Left kidney (tissue), 1 donor: ENCODE measurements at regions not wholly inside any gene's neighbourhood (a gene's known extent, or its start where the extent isn't known, plus 50 kb on each side); places are given as distances from the start of the nearest gene placed in this dataset.
A peak's percentile ranks its signal among the peaks of the same experiment; 100 is the strongest.
"Not testable (repeated sequence)": the region's sequence is repeated elsewhere in the genome, so short reads cannot be mapped to it uniquely, and the experiment has no call there.

Experiments used
- DNase-seq: peaks from one replicate; pipeline ENCODE4 v3.0.0-alpha.2; 2013

DNA sequence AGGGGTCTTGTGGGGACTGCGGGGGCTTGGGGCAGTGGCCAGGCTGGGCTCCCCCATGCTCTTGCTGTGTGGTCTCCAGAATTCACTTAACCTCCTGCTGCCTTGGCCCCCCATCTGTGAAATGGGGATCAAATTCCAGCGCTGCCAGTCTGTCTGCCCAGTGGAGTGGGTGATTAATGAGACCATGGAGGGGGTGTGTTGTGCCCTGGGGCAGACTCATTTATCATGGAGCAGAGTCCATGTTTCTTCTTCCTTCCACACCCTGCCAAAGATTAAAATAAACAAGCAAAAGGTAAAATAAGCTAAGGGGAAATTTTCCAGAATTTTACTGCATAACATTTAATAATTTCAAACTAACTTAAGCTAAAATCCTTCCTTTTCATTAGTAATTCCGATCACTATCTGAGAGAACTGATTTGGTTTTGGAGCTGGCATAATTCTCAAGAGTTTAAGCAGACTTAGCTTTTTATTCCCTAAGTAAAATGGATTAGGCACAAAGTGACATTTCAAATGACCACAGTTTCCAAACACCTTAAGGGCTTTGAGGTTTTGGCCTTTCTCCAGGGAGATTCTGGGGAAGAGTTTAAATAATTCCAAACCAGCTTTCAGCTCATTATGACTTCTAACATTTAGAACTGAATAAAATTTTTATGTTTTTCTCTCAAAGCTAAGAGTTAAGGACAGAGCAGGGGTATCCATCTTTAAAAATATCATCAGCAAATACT lies 211.9 kb downstream of the CXCL12 start:
- peak; percentile 29 for DNase-seq

DNA sequence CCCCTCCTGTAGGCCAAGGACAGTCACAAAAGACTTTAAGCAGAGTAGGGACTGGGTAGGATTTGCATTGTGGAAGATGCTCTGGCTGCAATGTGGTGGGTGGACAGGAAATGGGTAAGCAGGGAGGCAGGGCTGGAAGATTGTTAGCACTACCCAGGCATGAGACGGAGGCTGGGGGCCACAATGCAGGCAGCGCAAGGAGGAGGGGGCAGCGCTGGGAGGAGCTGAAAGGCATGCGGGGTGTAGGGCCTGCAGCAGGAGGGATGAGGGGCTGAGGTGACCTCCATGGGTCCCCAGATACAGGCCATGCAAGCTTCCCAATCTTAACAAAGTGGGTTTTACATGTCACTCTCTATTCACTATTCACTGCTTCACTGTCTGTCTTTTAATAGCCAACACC lies 213.1 kb downstream of the CXCL12 start:
- no peak for DNase-seq

DNA sequence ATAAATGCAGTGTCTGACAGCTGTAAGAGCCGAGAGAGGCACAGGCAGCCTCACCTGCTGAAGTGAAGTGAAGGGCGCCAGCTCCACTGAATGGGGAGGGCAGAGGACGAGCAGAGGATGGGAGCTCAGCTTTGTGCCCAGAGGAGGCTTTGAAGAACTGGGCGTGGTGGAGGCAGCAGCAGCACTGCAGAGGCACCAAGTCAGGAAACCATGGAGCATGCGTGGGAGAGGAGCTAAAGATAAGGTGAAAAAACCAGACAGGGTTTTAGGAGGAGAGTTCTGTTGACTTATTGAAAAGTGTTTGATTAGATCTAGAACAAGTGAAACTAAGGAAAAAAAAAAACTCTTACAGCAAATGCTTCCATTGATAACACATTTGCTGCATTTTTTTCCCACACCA lies 216.4 kb downstream of the CXCL12 start:
- no peak for DNase-seq

DNA sequence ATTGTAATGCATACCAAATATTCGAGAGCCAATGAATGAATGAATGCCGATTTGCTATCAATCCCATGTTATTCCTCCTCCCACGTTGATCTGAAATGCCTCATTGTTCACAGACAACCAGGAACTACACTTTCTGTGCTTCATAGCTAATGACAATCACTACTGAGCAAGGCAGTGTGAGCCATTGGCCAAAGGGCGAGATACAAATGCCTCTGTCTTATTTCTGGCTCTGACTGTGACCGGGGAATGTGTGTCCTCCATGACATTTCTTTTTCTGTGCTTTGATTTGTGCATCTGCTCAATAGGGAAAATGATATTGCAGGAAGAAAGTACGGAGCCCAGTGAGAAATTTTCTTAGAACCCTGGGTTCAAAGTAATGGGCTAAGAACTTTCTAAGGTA lies 217.1 kb downstream of the CXCL12 start:
- DNase-seq: no peak

DNA sequence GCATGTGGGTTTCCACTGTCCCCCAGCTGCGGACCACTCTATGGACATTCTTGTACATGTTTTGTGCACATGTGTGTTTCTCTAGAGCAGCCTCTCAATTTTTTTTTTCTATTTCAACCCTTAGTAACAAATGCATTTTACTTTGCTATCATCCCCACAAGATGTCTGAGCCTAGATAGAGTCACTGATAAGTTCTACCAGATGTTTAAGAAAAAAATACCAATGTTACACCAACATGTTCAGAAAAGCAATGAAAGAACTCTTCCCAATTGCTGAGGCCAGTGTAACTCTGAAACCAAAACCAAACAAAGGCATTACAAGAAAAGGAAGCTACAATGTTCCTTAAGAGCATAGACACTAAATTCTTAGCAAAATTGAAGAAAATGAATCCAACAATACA lies 218.5 kb downstream of the CXCL12 start:
- no peak for DNase-seq

DNA sequence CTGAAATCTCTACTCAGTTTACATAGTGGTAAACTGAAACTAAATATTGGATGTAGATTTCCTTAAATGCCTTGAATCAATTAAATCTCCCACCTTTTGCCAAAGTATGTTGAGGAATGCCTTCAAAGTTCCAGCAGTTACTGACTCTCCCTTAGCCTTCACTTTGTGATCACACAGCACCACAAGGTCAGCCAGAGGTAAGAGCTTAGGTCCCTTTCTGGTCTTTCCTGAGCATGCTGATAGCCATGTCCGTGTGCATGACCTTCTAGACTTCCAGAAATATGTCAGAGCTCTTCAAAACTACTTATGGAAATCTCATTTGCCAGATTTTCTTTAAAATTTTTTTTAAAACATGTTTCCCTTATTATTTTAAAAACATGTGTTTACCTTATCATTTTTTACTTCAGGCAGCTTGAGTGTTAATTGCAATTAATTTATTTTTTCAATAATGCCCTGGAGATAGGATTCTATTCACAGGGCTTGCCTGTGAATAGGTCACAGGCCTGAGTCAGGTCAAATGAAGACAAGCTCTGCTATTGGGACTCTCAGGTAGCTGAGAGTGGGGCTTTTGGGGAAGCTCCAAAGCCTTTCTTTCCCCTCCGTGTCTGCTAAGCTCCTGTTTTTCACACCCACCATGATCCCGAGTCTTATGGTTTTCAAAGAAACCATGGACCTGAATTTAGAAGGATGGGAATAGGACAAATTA lies 220.5 kb downstream of the CXCL12 start:
- DNase-seq: no peak

DNA sequence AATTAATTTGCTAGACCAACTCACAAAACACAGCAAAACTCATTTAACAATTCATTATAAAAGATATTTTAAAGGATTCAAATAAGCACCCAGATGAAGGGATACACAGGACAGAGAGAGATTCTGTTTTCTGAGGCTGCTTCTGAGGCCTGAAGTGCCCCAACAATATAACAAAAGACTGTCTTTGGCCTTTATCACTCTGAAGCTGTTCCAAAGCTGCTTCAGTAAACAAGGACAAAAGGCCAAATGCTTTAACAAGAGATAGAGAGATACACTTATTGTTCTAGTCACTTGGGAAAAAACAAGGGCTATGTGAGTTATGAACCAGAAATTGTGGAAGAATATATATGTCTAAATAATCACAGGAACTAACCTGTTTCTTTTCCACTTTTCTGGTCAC lies 223.7 kb downstream of the CXCL12 start:
- DNase-seq: no peak

DNA sequence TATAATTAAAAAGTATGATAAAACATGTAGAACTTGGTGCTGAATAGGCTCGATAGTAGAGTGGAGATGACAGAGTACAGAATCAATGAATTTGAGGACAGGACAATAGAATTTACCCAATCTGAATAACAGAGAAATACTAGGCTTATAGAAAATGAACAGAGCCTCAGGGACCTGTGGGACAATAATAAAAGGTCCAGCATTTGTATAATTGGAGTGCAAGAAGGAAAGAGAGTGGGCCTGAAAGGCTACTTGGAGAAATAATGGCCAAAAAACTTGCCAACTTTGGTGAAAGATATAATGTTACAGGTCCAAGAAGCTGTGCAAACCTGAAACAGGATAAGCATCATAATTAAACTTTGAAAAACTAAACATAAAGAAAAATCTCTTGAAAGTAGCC lies 227.3 kb downstream of the CXCL12 start:
- DNase-seq: no peak

DNA sequence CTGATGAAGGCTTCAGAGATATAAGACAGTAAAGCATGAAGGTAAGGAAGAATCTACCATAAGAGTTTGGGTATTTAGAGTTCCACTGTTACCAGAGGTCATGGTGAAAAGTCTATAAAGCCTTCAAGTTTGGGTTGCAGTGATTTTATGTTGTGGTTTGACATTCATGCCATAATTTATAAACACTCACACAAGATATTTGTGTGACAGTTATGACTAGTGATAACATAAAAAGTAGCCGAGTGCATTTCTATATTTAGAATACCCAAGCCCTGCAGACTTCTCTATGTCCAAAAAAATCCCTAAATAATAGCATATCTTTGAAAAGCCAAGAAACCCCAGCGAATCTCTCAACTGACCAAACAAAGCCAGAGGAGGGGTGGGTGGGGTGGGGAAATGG lies 229.9 kb downstream of the CXCL12 start:
- DNase-seq: no peak

DNA sequence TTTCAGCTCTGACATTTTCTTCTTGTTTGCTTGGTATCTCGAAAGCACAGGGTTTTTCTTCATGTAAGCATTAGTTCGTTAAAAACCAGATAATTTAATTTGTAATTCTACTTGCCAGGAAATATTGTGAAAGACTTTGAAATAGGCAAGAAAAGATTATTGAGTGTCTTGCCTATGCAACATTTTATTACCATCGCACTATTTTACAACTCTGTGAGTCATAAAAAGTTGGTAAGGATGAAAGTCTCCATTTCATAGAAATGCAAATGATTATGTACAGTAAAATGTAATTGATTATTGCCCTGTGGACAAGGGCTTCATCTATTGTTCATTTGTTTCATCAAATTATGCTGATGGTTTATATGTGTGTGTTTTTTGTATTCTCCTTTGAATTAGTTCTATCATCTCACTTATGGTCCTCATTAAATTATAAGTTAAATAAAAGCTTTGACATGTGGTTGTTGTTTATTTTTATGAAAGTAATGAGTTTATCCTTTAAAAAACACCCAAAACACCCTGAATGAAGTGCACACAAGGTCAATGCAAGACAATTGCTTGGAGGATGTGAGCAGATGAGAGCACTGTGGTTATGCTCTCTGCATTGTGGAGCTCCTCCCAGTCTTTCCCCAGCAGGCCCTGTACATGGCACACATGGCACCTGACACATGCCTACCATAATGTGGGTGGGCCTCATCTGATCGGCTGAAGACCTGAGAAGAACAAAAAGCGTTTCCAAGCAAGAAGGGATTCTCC lies 230.8 kb downstream of the CXCL12 start:
- DNase-seq: no peak

DNA sequence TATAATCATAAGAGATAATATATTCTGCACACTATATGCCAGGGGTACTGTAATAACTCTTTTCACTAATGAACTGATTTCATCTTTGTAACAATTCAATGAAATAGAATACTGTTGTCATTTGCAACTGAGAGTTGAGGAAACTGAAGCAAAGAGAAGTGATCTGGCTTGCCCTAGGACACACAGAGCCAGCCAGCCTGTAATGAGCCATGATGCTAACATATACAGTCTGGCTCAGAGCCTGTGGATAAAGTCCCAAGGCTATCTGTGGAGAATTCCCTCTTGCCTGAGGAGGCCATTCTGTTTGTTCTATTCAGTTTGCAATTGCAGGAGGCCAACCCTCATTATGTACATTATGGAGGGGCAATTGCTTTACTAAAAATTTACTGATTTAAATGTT lies 241.3 kb downstream of the CXCL12 start:
- no peak for DNase-seq

DNA sequence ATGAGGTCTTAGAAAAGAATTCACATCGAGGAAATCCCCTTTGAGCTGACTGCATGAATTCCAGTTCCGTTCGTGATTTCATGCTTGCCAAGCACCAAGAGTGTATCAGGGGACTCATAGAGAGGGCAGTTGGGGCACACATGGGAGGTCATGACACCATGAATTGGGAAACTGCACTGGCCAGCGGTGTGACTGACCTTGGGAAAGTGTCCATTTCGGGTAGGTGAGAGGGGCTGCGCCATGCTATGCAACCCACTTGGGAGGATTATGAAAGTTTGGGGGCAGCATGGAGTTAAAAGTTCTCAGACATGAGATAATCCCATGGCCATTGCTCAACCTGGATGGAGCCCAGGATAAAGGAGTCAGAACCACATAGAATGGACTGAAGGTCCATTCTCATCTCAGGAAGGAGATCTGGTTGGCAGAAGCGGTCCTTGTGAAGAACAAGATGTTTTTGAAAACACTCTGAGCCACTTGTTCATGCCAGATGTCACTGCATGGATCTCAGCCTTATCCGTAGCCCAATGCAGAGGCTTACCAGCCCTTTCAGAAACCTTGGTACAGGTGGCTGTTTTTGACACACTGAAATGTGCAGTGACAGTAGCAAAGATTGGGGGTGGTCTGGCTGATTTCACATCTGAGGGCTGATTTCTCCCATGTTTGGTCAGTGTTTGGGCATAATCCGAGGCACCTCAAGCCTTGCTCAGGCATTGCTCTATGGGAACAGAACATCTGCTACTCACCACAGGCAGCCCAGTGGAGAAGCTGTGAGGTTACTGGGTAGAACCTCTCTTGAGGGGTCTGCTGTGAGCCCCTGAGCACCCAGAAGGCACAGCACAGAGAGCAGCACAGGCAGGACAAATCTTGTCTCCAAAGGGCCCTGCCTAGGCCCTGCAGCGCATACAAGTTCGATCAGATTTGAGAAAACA lies 252.3 kb downstream of the CXCL12 start:
- DNase-seq: no peak

DNA sequence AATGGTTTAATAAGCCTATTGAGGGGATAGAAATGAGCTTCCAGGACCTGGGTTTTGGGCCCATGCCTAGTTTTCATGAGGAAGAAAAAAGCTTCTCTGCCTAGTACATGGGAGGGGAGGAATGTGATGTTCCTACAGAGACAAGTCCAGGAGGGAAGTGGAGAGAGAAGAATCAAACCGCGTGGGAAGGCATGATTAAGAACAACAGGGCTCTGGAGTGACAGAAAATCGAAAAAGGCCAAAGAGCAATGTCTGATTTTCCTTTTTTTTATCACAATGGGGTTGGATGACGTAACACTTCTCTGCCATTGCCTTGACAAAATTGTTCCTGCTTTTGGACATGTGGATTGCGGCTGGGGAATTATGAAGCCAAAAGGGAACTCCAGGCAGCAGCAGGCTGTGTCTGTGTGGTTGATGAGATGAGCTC lies 258.6 kb downstream of the CXCL12 start:
- DNase-seq: no peak

DNA sequence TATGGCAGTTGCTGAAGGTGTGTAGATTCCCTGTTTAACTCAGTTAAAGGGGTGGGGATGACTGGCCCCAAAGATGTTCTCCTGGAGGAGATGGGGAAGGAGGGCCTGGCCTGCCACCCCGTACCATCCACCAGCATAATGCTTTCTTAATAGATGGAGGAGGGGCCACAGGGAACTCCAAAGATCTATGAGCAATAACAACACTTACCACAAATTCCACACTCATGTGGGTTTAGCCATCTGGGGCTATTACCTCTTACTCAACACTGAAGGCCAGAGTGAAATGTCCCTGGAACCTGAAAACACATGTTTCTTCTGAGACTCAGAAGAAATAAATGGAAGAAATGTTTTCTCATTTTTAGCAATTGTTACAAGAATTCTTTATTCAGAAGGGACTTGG lies 259.0 kb downstream of the CXCL12 start:
- no peak for DNase-seq

DNA sequence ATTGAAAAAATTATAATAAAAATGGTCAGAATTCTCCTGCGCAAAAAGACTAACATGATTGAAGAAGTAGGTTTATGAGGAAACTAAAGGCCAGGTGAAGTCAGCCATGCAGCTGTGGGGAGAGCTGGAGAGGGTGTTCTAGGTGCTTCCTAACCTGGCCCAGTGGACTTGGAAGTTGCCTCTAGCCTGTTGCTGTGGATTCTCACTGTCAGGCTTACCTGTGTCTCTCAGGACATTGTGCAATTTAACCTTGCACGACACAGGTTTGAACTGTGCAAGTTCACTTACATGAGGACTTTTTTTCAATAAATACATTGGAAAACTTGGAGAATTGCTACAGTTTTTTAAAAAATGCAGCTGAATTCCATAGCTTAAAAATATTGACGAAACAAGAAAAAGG lies 266.4 kb downstream of the CXCL12 start:
- DNase-seq: no peak

DNA sequence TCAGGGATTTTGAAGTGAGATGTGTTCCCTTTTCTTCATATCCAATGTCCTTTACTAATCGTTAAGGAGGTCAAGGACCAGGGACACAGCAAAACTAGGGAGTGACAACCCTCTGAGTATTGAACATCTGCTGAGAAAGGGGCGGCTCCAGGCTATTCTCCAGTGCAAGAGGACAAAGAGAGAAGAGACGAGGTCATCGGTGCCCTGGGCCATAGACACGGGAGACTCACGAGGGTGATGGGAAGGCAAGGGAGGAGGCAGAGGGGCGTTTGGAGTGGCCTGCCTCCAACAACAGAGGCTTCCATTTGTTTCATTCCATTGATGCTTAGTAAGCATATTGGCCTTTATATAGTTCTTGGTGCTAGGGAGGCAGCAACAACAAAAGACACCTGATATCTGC lies 268.4 kb downstream of the CXCL12 start:
- no peak for DNase-seq

DNA sequence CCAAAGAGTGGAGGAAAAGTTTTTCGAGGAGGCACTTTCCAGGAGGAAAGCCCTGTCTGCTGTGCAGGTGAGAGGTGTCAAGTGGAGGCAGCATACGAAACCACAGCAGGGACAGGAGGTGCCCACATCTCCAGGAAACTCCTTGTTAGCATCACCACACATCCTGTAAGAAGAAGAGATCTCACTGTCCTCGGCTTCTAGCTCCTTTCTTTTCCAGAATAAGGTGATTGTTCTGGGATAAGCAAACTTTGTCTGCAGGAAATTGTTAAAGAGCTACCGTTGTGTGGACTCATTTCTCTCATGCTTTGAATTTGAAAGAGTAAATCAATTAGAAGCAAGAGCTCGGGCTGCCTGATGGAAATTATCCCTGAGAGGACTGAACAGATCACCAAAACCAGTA lies 269.4 kb downstream of the CXCL12 start:
- no peak for DNase-seq

DNA sequence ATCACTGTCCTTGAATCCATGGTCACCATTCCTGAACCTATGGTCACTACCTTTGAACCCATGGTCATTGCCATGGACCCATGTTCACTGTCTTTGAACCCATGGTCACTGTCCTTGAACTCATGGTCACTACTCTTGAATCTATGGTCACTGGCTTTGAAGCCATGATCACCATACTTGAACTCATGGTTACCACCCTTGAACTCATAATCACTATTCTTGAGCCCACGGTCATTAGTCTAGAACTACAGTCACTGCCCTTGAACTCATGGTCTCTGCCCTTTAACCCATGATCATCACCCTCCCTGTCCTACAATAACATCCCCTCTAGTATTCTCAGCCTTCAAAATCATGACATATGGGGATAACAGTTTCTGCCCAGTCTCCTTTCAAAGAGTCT lies 270.5 kb downstream of the CXCL12 start:
- DNase-seq: no peak

DNA sequence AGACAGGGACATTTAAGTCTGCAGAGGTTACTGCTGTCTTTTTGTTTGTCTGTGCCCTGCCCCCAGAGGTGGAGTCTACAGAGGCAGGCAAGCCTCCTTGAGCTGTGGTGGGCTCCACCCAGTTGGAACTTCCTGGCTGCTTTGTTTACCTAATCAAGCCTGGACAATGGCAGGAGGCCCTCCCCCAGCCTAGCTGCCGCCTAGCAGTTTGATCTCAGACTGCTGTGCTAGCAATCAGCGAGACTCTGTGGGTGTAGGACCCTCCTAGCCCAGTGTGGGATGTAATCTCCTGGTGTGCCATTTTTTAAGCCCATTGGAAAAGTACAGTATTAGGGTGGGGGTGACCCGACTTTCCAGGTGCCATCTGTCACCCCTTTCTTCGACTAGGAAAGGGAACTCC lies 272.6 kb downstream of the CXCL12 start:
- not testable (repeated sequence) for DNase-seq

DNA sequence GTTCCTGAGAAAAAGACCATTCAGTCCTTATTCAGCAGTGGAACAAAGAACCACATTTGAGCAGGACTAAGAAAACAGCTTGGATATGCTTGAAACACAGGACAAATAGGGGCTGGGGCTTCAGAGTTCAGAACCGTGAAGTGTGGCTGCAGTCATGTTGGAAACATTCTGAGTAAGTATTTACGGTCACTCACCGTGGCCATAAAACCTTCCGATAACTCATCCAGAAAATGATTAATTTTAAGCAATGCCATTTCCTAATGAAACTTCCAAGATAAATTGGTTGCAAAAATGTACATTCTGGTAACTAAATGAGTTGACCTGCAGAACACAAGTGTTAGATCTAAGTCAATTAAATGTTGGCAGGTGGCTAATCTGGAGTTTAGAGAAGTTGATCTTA lies 279.2 kb downstream of the CXCL12 start:
- peak; percentile 38 for DNase-seq

DNA sequence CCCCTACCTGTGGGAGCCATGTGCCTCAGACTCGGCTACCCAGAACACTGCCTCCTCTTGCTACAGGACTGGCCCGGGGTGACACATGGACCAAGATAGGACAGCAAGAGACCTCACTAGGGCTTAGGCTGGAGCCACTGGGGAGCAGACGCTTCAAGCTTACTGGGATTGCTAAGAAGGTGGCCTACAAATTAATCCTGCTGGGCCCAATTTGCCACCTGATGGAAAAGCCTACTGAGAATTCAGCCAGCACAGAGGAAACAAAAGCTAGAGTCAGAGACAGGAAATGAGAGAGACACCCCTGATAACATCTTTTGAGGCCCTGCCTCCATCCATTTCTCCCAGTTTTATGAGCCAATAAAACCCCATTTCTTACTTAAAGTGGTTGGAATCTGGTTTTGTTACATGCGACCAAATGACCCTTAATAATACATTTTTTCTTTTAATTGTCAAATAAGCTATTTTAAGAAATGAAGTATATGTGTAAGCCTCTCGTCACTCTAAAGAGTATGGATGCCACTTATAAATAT lies 282.1 kb downstream of the CXCL12 start:
- DNase-seq: no peak

DNA sequence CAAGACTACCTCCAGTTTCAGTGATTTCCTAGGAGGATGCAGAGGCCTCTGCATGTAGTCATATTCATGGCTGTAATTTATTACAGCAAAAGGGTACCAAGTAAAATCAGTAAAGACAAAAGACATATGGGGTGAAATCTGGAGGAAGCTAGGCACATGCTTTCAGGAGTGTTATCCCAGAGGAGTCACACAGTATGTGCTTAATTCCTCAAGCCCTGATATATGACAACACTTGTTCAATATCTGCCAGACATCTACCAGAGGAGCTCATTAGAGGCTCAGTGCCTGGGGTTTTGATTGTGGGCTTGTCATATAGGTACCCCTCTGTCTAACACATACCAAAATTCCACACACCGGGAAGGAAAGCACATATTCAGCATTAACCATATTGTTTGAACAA lies 283.8 kb downstream of the CXCL12 start:
- DNase-seq: no peak
